ENCODE measurements at regions not wholly inside any gene's neighbourhood (a gene's known extent, or its start where the extent isn't known, plus 50 kb on each side); places are given as distances from the start of the nearest gene placed in this dataset.
"Not testable (repeated sequence)": the region's sequence is repeated elsewhere in the genome, so short reads cannot be mapped to it uniquely, and the experiment has no call there.

DNA sequence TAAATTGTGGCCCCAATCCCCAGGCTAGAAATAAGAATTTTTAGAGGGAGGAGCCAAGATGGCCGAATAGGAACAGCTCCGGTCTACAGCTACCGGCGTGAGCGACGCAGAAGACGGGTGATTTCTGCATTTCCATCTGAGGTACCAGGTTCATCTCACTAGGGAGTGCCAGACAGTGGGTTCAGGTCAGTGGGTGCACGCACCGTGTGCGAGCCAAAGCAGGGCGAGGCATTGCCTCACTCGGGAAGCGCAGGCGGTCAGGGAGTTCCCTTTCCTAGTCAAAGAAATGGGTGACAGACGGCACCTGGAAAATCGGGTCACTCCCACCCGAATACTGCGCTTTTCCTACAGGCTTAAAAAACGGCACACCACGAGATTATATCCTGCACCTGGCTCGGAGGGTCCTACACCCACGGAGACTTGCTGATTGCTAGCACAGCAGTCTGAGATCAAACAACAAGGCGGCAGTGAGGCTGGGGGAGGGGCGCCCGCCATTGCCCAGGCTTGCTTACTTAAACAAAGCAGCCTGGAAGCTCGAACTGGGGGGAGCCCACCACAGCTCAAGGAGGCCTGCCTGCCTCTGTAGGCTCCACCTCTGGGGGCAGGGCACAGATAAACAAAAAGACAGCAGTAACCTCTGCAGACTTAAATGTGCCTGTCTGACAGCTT lies 257.7 kb upstream of the MEIS1 start:
- DNase-seq (ENCODE audit: low read depth in 4 of 4, low spot score in 1 of 4): not testable (repeated sequence)

DNA sequence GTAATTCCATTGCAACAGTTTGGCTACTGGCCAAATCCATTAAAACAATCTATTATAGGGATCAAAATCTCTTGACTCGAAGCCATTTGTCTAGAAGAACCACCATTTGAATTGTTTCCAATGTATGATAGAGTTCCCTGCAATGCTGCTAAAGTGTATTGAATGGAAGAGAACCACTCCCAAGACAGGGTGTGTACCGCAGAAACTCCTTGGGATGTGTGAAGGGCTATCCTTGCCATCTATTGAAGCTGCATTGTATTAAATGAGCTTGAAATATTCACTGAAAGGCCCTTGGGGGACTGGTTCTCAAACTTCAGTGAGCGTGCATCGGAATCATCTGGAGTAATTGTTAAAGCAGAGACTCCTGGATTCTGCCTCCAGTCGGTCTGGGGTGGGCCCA lies 260.4 kb upstream of the MEIS1 start:
- no peak for DNase-seq (ENCODE audit: low read depth in 4 of 4, low spot score in 1 of 4)

DNA sequence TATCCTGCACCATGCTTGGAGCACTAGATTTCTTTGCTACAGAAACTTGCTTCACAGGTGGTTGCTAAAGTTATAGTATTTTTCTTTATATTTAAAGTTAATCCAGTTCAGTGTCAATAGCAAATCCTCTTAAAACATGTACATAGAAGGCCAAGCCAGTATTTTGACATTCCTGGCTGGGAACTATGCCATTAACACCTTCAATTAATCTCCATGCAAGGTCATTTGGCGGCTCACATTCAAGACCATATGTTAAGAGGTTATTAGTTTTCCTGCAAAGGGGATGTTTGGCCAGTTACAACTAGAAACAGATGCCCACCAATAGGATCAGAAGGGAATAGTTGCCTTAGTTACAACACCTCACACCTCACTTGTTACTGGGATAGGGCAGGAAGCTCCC lies 261.3 kb upstream of the MEIS1 start:
- DNase-seq (ENCODE audit: low read depth in 4 of 4, low spot score in 1 of 4): no peak

DNA sequence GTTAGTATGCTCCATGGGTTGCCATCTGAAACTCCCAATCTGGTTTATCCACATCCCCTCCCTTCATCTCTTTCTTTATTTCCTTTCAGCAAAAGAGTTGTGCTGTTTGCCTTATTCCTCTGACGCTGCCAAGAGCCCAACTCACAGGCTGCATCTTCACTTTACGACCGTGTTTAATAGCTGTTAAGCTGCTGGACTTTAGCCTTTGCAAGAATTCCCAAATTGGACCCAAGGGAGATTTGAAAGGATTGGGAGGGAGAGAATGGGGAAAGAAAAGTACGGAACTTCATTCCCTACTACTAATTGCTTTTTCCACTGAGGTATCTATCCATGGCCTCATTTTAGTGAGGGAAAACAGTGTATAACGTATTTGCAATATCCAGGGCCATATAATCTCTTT lies 263.4 kb upstream of the MEIS1 start:
- no peak for DNase-seq (ENCODE audit: low read depth in 4 of 4, low spot score in 1 of 4)

DNA sequence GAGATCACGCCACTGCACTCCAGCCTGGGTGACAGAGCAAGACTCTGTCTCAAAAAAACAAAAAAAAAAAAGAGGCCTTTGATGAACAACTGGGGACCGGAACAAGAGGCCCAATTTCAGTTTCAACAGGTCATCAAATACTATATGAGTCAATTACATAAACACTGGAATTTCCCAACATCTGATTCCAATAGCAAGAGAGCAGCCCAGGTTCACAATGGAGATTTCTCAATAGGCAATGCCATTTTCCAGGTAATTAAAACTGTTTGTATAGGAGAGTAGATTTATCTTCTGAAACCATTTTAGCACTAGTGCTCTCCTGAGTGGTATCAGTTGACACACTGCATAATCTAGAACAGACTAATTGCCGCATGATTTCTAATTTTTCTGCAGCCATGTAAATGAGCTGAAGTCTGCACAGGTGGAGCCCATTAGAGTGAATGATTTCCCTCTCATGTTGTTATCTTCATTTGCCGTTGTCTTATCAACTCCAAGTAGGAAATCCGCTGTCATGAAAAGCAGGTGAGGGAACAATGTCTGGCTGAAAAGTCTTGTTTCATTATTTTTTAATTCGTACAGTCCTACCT lies 264.1 kb upstream of the MEIS1 start:
- no peak for DNase-seq (ENCODE audit: low read depth in 4 of 4, low spot score in 1 of 4)

DNA sequence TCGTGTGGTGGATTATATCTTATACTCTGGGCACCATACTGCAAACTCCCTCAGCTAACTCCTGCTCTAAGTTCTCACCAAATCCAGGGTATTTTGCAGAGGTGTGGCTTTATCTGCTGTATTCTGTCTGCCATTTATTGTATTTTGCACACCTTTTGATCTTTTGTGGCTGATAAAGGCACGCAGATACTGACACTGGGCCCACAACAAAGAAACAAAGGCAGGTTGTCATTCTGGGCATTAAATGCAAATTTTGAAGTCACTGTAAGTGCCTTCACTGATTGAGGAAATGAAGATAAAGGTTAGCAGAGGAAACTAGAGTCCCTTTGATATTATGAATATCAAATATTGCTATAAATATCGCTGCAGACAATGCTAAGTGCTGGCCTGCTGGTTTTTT lies 265.8 kb upstream of the MEIS1 start:
- no peak for DNase-seq (ENCODE audit: low read depth in 4 of 4, low spot score in 1 of 4)

DNA sequence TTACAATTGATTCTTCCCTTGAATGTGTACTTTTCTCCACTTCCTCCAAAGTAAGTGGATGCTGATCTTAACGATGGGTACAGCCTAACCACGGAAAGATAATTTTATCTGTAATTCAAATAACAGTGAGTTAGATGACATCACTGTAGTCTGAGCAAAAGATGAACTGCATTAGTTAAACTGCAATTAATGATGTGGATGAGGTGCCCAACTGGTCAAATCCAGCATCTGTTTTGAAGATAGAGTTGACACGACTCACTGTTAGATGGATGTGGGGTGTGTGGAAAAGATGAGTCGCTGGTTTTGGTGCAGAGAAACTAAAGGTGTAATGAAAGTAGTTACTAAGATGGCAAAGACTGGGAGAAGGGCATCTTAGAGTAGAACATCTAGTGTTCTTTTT lies 270.5 kb upstream of the MEIS1 start:
- DNase-seq (ENCODE audit: low read depth in 4 of 4, low spot score in 1 of 4): no peak

DNA sequence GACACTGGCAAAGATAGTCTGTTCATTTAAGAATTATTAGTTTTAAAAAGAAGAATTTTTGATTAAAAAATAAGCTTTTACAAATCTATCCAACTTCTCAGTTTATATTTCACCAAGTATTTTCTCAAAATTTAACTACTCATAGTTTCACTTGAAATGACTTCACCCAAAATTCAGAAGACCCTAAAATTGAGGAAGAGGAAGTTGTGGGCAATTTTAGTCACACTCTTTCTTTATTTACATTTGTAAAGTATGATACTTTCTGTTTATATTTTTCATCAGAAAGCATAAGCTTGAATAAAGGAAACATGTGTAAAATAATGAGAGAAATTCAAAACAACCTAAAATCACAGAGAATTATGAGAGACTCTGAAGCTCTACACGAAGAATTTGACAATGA lies 278.8 kb upstream of the MEIS1 start:
- DNase-seq (ENCODE audit: low read depth in 4 of 4, low spot score in 1 of 4): no peak

DNA sequence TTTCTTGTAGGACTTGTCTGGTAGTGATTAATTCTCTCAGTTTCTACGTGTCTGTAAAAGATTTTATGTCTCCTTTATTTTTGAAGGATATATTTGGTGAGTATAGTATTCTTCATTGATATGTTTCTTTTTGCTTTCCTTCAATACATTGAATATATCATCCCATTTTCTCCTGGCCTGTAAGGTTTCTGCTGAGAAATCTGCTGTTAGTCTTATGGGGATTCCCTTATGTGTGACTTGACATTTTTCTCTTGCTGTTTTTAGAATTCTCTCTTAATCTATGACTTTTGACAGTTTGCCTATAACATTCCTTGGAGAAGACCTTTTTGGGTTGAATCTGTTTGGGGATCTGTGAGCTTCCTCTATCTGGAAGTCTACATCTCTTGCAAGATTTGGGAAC lies 281.0 kb upstream of the MEIS1 start:
- DNase-seq (ENCODE audit: low read depth in 4 of 4, low spot score in 1 of 4): no peak

DNA sequence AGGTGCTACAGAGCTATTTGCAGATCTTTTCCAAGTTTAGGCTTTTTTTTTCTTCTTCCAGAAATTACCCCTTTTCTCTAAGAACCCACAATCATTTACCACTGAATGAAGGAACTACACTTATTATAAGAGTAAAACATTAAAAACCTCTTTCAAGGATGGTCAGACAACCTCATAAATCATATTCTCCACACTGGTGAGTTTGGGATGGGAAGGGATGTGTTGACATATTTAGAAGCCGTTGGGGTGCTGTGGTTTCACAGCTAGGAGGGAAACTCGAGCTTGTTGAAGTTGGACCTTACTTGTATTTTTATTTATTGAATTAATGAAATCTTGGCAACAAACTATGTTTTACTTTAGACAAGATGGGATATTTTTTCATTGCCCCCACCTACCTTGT lies 289.4 kb upstream of the MEIS1 start:
- no peak for DNase-seq (ENCODE audit: low read depth in 4 of 4, low spot score in 1 of 4)

DNA sequence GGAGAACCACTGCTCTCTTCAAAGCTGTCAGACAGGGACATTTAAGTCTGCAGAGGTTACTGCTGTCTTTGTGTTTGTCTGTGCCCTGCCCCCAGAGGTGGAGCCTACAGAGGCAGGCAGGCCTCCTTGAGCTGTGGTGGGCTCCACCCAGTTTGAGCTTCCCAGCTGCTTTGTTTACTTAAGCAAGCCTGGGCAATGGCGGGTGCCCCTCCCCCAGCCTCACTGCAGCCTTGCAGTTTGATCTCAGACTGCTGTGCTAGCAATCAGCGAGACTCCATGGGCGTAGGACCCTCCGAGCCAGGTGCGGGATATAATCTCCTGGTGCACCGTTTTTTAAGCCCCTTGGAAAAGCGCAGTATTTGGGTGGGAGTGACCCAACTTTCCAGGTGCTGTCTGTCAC lies 290.6 kb upstream of the MEIS1 start:
- not testable (repeated sequence) for DNase-seq (ENCODE audit: low read depth in 4 of 4, low spot score in 1 of 4)

DNA sequence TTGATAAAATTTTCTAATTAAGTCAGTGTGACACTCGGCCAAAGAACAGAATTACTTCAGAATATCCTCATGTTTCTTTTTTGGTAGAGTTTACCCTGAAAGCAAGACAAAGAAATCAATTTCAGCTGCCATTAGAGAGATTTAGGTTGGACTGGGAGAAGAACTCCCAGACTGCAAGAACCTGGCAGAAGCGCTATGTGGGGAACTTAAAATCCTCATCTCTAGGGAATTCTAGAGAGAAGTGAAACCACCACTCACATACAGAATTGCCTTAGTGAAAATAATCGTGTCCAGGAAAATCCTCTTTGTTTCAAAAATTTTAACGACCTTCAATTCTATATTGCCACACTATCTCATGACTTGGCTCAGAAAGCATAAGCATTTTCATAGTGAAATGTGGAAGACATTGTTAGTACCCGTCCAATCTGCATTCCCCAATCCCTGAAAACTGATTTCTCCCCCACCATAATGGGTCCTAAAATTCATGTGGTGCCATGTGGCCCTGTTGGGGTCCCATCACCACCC lies 297.3 kb upstream of the MEIS1 start:
- no peak for DNase-seq (ENCODE audit: low read depth in 4 of 4, low spot score in 1 of 4)

DNA sequence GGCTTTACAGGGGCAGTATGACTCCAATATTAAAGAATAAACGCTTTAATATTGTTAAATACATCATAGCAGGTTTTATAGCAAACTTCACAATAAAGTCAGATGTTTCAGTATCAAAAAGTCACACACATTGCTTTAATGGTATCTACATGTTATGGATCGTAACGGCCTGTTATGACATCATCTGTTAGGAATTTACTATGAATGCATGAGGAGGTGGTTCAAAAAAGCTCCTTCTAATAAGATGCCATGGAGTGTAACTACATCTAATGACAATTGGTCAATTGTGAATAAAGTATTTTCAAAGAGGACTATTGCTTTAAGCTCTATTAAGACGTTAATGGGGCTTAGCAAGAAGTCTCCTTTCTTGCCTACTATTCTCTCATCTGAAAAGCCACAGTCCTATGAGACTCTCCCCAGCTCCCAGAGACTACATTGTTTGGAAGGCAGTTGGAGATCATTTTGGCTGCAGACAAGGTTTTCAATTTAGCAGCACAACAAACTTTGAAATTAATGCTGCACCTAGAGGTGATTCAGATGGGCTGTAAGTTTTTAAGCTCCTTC lies 300.7 kb upstream of the MEIS1 start:
- no peak for DNase-seq (ENCODE audit: low read depth in 4 of 4, low spot score in 1 of 4)

DNA sequence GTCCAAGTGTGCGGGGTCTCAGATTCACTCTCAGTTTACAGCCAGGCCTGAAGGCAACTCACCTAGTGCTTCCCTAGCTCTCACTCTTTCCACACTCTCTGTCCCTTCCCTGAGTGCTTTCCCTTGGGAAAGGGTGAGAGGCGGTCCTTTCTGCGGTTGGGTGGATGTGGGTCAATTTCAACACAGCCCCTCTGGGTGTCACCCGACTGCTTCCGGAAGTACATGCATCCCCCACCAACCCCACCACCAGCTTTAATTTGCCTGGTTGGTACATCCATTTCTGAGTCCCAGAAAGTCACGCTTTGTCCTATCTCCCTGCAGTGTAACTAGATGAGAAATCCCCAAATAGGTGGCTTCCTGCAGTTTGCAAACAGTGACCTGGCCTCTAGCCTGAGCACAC lies 307.3 kb upstream of the MEIS1 start:
- no peak for DNase-seq (ENCODE audit: low read depth in 4 of 4, low spot score in 1 of 4)

DNA sequence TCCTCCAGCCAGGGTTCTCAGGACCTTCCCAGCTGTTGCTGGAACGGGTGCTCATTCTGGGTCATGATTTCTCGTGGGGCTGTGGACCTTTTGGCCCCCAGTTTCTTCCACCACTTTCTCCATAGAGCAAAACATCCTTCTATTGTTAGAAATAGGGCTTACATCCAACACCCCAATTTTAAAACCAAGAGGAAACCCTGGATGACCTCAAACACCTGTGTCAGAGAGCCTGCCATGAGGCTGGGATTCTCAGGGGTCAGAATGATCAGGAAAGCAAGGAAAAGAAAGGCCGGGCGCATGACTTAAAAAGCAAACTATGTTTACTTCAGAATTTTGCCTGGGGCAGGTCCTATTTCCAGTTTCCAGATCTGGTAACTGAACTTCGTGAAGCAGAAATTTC lies 307.9 kb upstream of the MEIS1 start:
- DNase-seq (ENCODE audit: low read depth in 4 of 4, low spot score in 1 of 4): no peak

DNA sequence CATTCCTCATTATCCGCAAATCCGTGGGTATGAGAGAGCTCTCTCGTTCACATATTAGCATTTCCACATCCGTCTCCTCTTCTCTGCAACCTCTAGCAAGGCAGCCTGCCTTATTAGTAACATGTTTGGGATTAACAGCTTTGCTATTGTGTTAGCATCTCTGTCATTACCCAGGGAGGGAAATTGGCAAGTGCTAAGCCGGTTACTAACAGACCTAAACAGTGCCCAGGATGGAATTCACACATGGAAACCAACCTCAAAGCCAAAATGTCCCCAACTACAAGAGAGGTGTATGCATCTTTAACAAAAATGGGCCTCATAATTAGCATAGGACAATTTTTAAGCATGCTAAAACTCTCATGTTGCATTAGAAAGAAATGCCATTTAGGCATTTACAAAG lies 309.0 kb upstream of the MEIS1 start:
- DNase-seq (ENCODE audit: low read depth in 4 of 4, low spot score in 1 of 4): no peak

DNA sequence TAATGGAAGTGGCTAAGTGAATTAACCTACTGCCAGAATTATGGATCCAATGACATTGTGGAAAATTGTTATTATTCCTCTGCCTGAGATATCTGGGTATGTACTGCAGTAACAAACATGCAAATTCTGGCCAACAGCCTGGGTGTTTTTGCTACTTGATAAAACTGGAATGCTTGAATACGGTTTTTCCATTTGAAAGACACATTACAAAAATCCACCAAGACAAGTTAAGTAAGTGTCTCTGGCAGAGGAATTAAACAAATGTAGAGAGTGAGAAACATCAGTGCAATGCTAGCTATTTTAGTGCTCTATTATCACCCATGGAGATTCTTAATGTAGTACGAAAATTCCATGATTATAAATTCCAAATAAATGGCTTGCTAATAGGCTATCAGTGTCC lies 312.4 kb upstream of the MEIS1 start:
- no peak for DNase-seq (ENCODE audit: low read depth in 4 of 4, low spot score in 1 of 4)

DNA sequence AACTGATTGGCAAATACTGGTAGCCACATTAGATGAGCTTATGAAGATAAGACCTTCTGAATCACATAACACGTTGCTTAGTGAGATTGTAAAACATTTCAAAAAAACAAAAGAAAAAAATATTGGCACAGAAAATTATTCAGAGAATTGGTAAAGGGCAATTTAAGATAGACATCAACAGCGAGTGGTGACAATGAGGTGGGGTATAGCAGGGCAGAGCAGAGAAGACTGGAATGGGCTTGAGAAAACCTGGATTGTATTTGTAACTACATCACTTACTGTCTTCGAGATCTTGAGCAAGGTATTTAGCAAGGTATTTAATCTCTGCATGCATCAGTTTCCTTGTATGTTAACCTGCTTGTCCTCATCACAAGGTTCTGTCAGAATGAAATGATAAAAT lies 313.0 kb upstream of the MEIS1 start:
- DNase-seq (ENCODE audit: low read depth in 4 of 4, low spot score in 1 of 4): no peak

DNA sequence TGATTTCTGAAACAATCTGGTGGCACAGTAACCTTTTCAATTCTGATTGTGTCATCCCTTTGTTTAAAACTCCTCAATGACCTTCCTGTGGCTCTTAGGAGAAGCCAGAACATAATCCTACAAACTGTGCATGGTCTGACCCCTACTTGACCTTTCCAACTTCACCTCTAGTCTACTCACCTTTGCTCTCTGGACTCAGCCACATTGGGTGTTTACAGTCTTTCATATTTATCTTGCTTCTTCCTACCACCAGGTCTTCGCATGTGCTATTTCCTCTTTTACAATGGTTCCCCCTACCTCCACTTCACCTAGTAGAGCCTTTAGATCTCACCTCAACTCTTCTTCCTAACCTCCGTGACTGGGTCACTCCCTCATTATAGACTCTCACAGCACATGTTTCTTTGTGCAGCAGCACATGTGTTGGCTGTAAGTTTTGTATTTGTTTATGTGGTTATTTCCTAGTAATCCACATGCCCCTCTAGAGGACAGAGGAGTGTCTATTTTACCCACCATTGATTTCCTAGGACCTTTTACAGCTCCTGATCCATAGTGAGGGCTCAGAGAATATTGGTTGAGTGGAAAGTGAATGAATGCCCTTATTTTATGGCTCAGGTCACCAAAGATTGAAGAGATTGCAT lies 320.8 kb upstream of the MEIS1 start:
- DNase-seq (ENCODE audit: low read depth in 4 of 4, low spot score in 1 of 4): no peak

DNA sequence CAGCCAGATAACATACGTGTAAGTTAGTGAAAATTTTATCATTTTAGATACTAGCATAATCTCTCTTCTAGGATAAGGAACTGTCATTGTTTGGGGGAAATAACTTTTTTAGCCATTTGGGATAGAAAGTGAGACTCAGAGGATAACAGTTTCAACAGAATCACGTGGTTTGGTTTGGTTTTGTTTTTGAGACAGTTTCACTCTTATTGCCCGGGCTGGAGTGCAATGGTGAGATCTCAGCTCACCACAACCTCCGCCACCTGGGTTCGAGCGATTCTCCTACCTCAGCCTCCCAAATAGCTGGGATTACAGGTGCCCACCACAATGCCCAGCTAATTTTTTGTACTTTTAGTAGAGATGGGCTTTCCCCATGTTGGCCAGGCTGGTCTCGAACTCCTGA lies 323.2 kb upstream of the MEIS1 start:
- no peak for DNase-seq (ENCODE audit: low read depth in 4 of 4, low spot score in 1 of 4)

DNA sequence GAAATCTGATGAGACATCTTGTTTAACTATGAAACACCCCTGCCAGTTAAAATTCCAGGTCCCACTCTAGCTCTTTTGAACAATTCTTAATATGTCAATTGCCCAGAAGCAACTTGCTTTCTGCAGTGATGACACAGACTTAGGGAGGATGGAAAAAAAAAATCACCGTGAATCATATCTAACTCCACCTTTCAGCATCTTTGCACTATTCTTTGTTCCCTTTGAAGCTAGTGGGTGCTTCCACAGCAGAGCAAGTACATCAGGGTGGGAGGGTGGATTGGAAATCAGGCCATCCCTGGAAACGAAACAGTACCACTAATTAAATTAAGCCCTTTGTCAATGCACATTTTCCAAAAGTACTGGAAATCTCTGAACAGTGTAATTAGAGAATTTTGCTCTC lies 324.3 kb upstream of the MEIS1 start:
- DNase-seq (ENCODE audit: low read depth in 4 of 4, low spot score in 1 of 4): no peak

DNA sequence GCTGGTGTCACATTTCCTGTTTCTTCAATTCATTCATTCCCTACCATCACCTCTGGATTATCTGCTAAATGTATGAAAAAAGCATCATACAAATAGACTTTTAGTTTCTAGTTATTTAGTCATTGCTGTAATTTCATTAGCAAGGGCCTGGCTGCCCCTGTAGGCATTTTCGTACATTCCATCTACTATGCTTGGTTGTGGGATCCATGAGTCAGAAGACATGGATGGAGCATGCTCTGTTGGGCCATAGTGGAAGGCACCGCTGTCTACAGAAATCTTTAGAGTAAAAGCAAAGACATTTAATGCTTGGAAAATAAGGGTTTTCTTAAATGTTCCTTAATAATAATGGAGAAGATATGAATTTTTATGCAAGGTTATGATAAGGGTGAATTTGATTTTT lies 324.8 kb upstream of the MEIS1 start:
- DNase-seq (ENCODE audit: low read depth in 4 of 4, low spot score in 1 of 4): no peak
